DND-41 (cell line): ENCODE measurements at regions not wholly inside any gene's neighbourhood (a gene's known extent, or its start where the extent isn't known, plus 50 kb on each side); places are given as distances from the start of the nearest gene placed in this dataset.

Experiments used
- EZH2 ChIP-seq: IDR thresholded peaks from 3 replicates; pipeline ENCODE4 v1.6.1; 2012; ENCODE audit warnings: borderline replicate concordance, low read depth, mild to moderate bottlenecking, moderate library complexity, low read length, inconsistent platforms; ENCODE audit not compliant: severe bottlenecking
- TF ChIP-seq, protein P1 (sequence below): IDR thresholded peaks from 2 replicates; pipeline ENCODE4 v1.5.1; 2012; ENCODE audit warnings: borderline replicate concordance, low read length, moderate library complexity, mild to moderate bottlenecking; ENCODE audit not compliant: poor library complexity, severe bottlenecking; ENCODE audit errors: extremely low read depth

- TF ChIP-seq, protein P1, sequence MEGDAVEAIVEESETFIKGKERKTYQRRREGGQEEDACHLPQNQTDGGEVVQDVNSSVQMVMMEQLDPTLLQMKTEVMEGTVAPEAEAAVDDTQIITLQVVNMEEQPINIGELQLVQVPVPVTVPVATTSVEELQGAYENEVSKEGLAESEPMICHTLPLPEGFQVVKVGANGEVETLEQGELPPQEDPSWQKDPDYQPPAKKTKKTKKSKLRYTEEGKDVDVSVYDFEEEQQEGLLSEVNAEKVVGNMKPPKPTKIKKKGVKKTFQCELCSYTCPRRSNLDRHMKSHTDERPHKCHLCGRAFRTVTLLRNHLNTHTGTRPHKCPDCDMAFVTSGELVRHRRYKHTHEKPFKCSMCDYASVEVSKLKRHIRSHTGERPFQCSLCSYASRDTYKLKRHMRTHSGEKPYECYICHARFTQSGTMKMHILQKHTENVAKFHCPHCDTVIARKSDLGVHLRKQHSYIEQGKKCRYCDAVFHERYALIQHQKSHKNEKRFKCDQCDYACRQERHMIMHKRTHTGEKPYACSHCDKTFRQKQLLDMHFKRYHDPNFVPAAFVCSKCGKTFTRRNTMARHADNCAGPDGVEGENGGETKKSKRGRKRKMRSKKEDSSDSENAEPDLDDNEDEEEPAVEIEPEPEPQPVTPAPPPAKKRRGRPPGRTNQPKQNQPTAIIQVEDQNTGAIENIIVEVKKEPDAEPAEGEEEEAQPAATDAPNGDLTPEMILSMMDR, result no peak
- TF ChIP-seq EZH2, result no peak
Observed at GRCh38 chr18:11339188-11339775, 189.9 kb upstream of the PIEZO2 start.
